ENCODE measurements at regions not wholly inside any gene's neighbourhood (a gene's known extent, or its start where the extent isn't known, plus 50 kb on each side); places are given as distances from the start of the nearest gene placed in this dataset.

DNA sequence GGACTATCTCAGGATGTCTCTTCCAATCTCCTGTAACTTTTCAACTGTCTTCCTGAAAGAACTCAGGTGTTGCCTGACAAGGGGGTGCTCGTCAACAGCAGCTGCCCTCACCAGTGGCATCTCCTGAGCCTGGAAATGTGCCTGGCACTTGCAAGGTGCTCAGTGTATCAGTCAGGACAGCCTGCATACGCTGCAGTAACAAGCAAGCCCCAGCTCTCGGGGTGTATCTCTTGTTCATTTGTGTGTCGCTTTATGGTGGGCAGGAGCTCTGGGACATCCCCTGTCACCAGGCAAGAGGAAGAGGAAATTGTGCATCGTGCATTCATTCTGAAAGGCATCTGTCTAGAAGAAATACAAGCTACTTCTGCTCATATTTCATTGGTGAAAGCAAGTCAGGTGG, 263.1 kb downstream of the DCDC2C start:
- TF ChIP-seq, protein P1, sequence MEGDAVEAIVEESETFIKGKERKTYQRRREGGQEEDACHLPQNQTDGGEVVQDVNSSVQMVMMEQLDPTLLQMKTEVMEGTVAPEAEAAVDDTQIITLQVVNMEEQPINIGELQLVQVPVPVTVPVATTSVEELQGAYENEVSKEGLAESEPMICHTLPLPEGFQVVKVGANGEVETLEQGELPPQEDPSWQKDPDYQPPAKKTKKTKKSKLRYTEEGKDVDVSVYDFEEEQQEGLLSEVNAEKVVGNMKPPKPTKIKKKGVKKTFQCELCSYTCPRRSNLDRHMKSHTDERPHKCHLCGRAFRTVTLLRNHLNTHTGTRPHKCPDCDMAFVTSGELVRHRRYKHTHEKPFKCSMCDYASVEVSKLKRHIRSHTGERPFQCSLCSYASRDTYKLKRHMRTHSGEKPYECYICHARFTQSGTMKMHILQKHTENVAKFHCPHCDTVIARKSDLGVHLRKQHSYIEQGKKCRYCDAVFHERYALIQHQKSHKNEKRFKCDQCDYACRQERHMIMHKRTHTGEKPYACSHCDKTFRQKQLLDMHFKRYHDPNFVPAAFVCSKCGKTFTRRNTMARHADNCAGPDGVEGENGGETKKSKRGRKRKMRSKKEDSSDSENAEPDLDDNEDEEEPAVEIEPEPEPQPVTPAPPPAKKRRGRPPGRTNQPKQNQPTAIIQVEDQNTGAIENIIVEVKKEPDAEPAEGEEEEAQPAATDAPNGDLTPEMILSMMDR (IDR thresholded peaks at IDR 0.05), result no peak
- no peak for TF ChIP-seq POLR2A (IDR thresholded peaks at IDR 0.05)

All from lower leg skin (tissue), 3 donors.